Calu3 (cell line): ENCODE measurements at regions not wholly inside any gene's neighbourhood (a gene's known extent, or its start where the extent isn't known, plus 50 kb on each side); places are given as distances from the start of the nearest gene placed in this dataset.

Experiments used
- BruUV-seq: library from RNA; stranded (reverse); fragments of 400-500 nt; replicated peaks from 2 replicates; lab custom pipeline; 2021; lab: Mats Ljungman, UMichigan
- CTCF ChIA-PET: fragments of 300-600 bp; sonication (Branson Sonifier 250); formaldehyde crosslinking; loops from one replicate; lab custom pipeline; 2022; ENCODE audit warnings: antibody characterized with exemption; lab: Charles Lee
- DNase-seq: peaks from one replicate; pipeline ENCODE4 v3.0.0; 2022
- H3K27ac Mint-ChIP-seq: one replicate; pipeline ENCODE4 v1.8.0; 2022; ENCODE audit warnings: mixed read lengths; ENCODE audit not compliant: unreplicated experiment
- H3K27me3 Mint-ChIP-seq: one replicate; pipeline ENCODE4 v1.8.0; 2022; ENCODE audit warnings: mixed read lengths; ENCODE audit not compliant: unreplicated experiment
- H3K36me3 Mint-ChIP-seq: one replicate; pipeline ENCODE4 v1.8.0; 2022; ENCODE audit warnings: mild to moderate bottlenecking, moderate library complexity, mixed read lengths; ENCODE audit not compliant: insufficient read depth, unreplicated experiment
- H3K4me1 Mint-ChIP-seq: one replicate; pipeline ENCODE4 v1.8.0; 2022; ENCODE audit warnings: mild to moderate bottlenecking, low read depth, mixed read lengths; ENCODE audit not compliant: unreplicated experiment
- H3K4me3 Mint-ChIP-seq: one replicate; pipeline ENCODE4 v1.8.0; 2022; ENCODE audit warnings: mild to moderate bottlenecking, low read depth, moderate library complexity, mixed read lengths; ENCODE audit not compliant: unreplicated experiment
- H3K9me3 Mint-ChIP-seq: one replicate; pipeline ENCODE4 v1.8.0; 2022; ENCODE audit warnings: low read depth, mixed read lengths; ENCODE audit not compliant: unreplicated experiment
- CTCF ChIP-seq: fragments of 200-600 bp; IDR thresholded peaks from one replicate; pipeline ENCODE4 v1.8.0; 2022; ENCODE audit warnings: antibody characterized with exemption; ENCODE audit not compliant: unreplicated experiment
- intact Hi-C: fragments of 100-400 bp; cut with micrococcal nuclease; formaldehyde crosslinking; loops from one replicate; pipeline ENCODE4 v1.10.0; 2022; ENCODE audit not compliant: unreplicated experiment

GRCh38 chr18:54720620-54721019 is 107.7 kb upstream of the RAB27B start:
- Mint-ChIP-seq H3K36me3 (no peaks in the 10 kb centered on the region), H3K27me3 (no peaks in the 10 kb centered on the region), H3K9me3 (no peaks in the 10 kb centered on the region), H3K27ac (no peak overlapping the region), H3K4me3 (no peak overlapping the region), H3K4me1 (no peaks in the 10 kb centered on the region)
- BruUV-seq = no TSS peak
- no peak for TF ChIP-seq CTCF
- CTCF ChIA-PET = no interaction called here
- intact Hi-C loops = no loop called here
- no peak for DNase-seq

- Mint-ChIP-seq H3K36me3 (no peaks in the 10 kb centered on the region), H3K9me3 (peaks cover 3% of the 10 kb centered on the region), H3K4me3 (no peak overlapping the region), H3K27me3 (no peaks in the 10 kb centered on the region), H3K4me1 (peaks cover 10% of the 10 kb centered on the region), H3K27ac (no peak overlapping the region)
- BruUV-seq = no TSS peak
- TF ChIP-seq CTCF = no peak
- CTCF ChIA-PET = no interaction called here
- intact Hi-C loops = no loop called here
- no peak for DNase-seq
Measured at GRCh38 chr18:54726143-54726542, 102.1 kb upstream of the RAB27B start.

GRCh38 chr18:54734059-54734458 is 94.2 kb upstream of the RAB27B start:
- DNase-seq = peak; percentile 36
- CTCF ChIA-PET = interaction anchor here (0.8 to 1.1 kb wide), 2 partner anchors 9 to 223 kb away, joined by 3 read pairs; no protein-coding TSS in a partner anchor
- no peak for TF ChIP-seq CTCF
- Mint-ChIP-seq H3K36me3 (no peaks in the 10 kb centered on the region), H3K27me3 (no peaks in the 10 kb centered on the region), H3K27ac (peak overlapping the region; percentile 17), H3K4me3 (no peak overlapping the region), H3K9me3 (peaks cover 3% of the 10 kb centered on the region), H3K4me1 (peaks cover 48% of the 10 kb centered on the region)
- intact Hi-C loops = no loop called here
- no TSS peak for BruUV-seq

- DNase-seq = no peak
- no peaks in the 10 kb centered on the region for H3K27me3 Mint-ChIP-seq
- no peak for TF ChIP-seq CTCF
- H3K4me3 Mint-ChIP-seq = no peak overlapping the region
- CTCF ChIA-PET = interaction anchor here (0.6 kb wide), 1 partner anchor 19 kb away, joined by 3 read pairs; no protein-coding TSS in a partner anchor
- H3K4me1 Mint-ChIP-seq = peaks cover 72% of the 10 kb centered on the region
- no peaks in the 10 kb centered on the region for H3K36me3 Mint-ChIP-seq
- no peaks in the 10 kb centered on the region for H3K9me3 Mint-ChIP-seq
- BruUV-seq = no TSS peak
- H3K27ac Mint-ChIP-seq = no peak overlapping the region
- intact Hi-C loops = no loop called here
Measured at GRCh38 chr18:54736981-54737380, 91.3 kb upstream of the RAB27B start.
